H1 (cell line): ENCODE measurements at regions not wholly inside any gene's neighbourhood (a gene's known extent, or its start where the extent isn't known, plus 50 kb on each side); places are given as distances from the start of the nearest gene placed in this dataset.

ENCODE experiments used
- CTCF ChIA-PET: fragments of 300-600 bp; sonication (Branson Sonifier 250); formaldehyde crosslinking; loops from one replicate; lab custom pipeline; 2021; ENCODE audit not compliant: partially characterized antibody; lab: Charles Lee
- POLR2A ChIA-PET: fragments of 300-600 bp; sonication (Branson Sonifier 250); formaldehyde crosslinking; loops from one replicate; lab custom pipeline; 2021; ENCODE audit warnings: inconsistent platforms; ENCODE audit not compliant: partially characterized antibody; lab: Charles Lee
- DNase-seq, 2 experiments: peaks; one replicate each; pipeline versions ENCODE4 v3.0.0 to v3.0.0-alpha.2; 2010 to 2022; ENCODE audit warnings: low spot score in 2 of 2, low read depth in 1 of 2, mixed read lengths in 1 of 2
- FAIRE-seq: peaks from 2 replicates; lab custom pipeline; 2011; peaks lifted over from hg19 to GRCh38; lab: Jason Lieb, UNC
- H2AFZ ChIP-seq: 2 replicates; pipeline ENCODE4 v1.8.1; 2012; ENCODE audit warnings: low read length, inconsistent platforms
- H2AK5ac ChIP-seq: 2 replicates; pipeline ENCODE4 v1.6.1; 2013; ENCODE audit warnings: low read depth, low read length
- H2BK120ac ChIP-seq: replicated peaks from 2 replicates; pipeline ENCODE3; 2013; ENCODE audit warnings: low read depth, low read length, inconsistent platforms
- H2BK12ac ChIP-seq: 2 replicates; pipeline ENCODE4 v1.6.1; 2013; ENCODE audit warnings: low read depth, low read length
- H2BK15ac ChIP-seq: 2 replicates; pipeline ENCODE4 v1.6.1; 2013; ENCODE audit warnings: low read length
- H2BK20ac ChIP-seq: 2 replicates; pipeline ENCODE4 v1.6.1; 2013; ENCODE audit warnings: low read length
- H2BK5ac ChIP-seq: 2 replicates; pipeline ENCODE4 v1.6.1; 2013; ENCODE audit warnings: low read depth, low read length
- H3K14ac ChIP-seq: 2 replicates; pipeline ENCODE4 v1.6.1; 2013; ENCODE audit warnings: inconsistent platforms; ENCODE audit not compliant: insufficient read length
- H3K18ac ChIP-seq: 2 replicates; pipeline ENCODE4 v1.6.1; 2013; ENCODE audit warnings: low read length; ENCODE audit errors: extremely low read depth
- H3K23ac ChIP-seq: 2 replicates; pipeline ENCODE4 v1.6.1; 2013; ENCODE audit warnings: inconsistent platforms; ENCODE audit not compliant: insufficient read length
- H3K23me2 ChIP-seq: 2 replicates; pipeline ENCODE4 v1.6.1; 2013; ENCODE audit warnings: low read depth, low read length
- H3K27ac ChIP-seq: 2 replicates; pipeline ENCODE4 v1.6.1; 2011; ENCODE audit warnings: low read depth, low read length, inconsistent platforms
- H3K27me3 ChIP-seq, 4 experiments: replicated peaks in 1 of 4; 1 replicate in 1 of 4; 2 replicates in 3 of 4; pipeline versions ENCODE4 v1.6.1 to v1.8.1; 2011 to 2013; ENCODE audit warnings: low read length in 3 of 4, mild to moderate bottlenecking in 3 of 4, inconsistent platforms in 2 of 4, mixed read lengths in 2 of 4, moderate library complexity in 1 of 4; ENCODE audit not compliant: control insufficient read depth in 3 of 4, insufficient read depth in 3 of 4; ENCODE audit errors: extremely low read depth in 1 of 4
- H3K36me3 ChIP-seq, 4 experiments: 2 replicates each; pipeline versions ENCODE4 v1.6.1 to v1.8.1; 2011 to 2013; ENCODE audit warnings: mild to moderate bottlenecking in 4 of 4, low read length in 3 of 4, moderate library complexity in 2 of 4, control low read depth in 1 of 4, inconsistent platforms in 1 of 4; ENCODE audit not compliant: insufficient read depth in 4 of 4, control insufficient read depth in 2 of 4
- H3K4ac ChIP-seq: replicated peaks from 2 replicates; pipeline ENCODE3; 2013; ENCODE audit warnings: low read length, low read depth, mixed read lengths, inconsistent platforms; ENCODE audit not compliant: insufficient read length
- H3K4me1 ChIP-seq, 4 experiments: replicated peaks in 1 of 4; 1 replicate in 1 of 4; 2 replicates in 3 of 4; pipeline versions ENCODE4 v1.6.1 to v1.8.1; 2011 to 2013; ENCODE audit warnings: low read length in 3 of 4, inconsistent platforms in 2 of 4, mixed read lengths in 1 of 4; ENCODE audit not compliant: insufficient read depth in 4 of 4, control insufficient read depth in 3 of 4
- H3K4me2 ChIP-seq, 2 experiments: 2 replicates each; pipeline versions ENCODE4 v1.6.1 to v1.8.1; 2011 to 2013; ENCODE audit warnings: low read depth in 2 of 2, low read length in 2 of 2, control low read depth in 1 of 2, inconsistent platforms in 1 of 2, mild to moderate bottlenecking in 1 of 2; ENCODE audit not compliant: insufficient read depth in 1 of 2
- H3K4me3 ChIP-seq, 4 experiments: fragments of 200-600, 300-600 bp in 1 of 4; sonication (generic), shearing (Covaris generic), sonication (Bioruptor Twin) in 1 of 4; 2 replicates each; pipeline versions ENCODE4 v1.5.1 to v1.8.1; 2011 to 2016; ENCODE audit warnings: low read length in 4 of 4, low read depth in 3 of 4, control low read depth in 2 of 4, inconsistent platforms in 2 of 4, mild to moderate bottlenecking in 2 of 4, mixed read lengths in 1 of 4, moderate library complexity in 1 of 4; ENCODE audit not compliant: insufficient read depth in 2 of 4; ENCODE audit errors: extremely low read depth in 1 of 4
- H3K56ac ChIP-seq: replicated peaks from 2 replicates; pipeline ENCODE3; 2013; ENCODE audit warnings: low read depth, mild to moderate bottlenecking, mixed read lengths, low read length, inconsistent platforms; ENCODE audit not compliant: insufficient read length
- H3K79me1 ChIP-seq: 2 replicates; pipeline ENCODE4 v1.6.1; 2013; ENCODE audit warnings: low read depth, low read length, control low read depth
- H3K79me2 ChIP-seq, 2 experiments: 2 replicates each; pipeline versions ENCODE4 v1.6.1 to v1.8.1; 2012 to 2013; ENCODE audit warnings: low read length in 2 of 2, mild to moderate bottlenecking in 2 of 2, inconsistent platforms in 1 of 2; ENCODE audit not compliant: insufficient read depth in 2 of 2, control insufficient read depth in 1 of 2
- H3K9ac ChIP-seq, 4 experiments: replicated peaks in 1 of 4; 1 replicate in 1 of 4; 2 replicates in 3 of 4; pipeline versions ENCODE4 v1.6.1 to v1.8.1; 2011 to 2013; ENCODE audit warnings: low read depth in 3 of 4, low read length in 3 of 4, control low read depth in 2 of 4, mild to moderate bottlenecking in 2 of 4, moderate library complexity in 2 of 4, inconsistent platforms in 1 of 4; ENCODE audit errors: extremely low read depth in 1 of 4
- H3K9me3 ChIP-seq, 2 experiments: 2 replicates each; pipeline versions ENCODE4 v1.6.1 to v1.8.1; 2012 to 2013; ENCODE audit warnings: mild to moderate bottlenecking in 2 of 2, moderate library complexity in 2 of 2, control low read depth in 1 of 2, inconsistent platforms in 1 of 2, low read depth in 1 of 2, low read length in 1 of 2, mixed read lengths in 1 of 2; ENCODE audit not compliant: insufficient read depth in 2 of 2
- H4K20me1 ChIP-seq, 2 experiments: replicated peaks in 1 of 2; 2 replicates each; pipeline versions ENCODE3 to v1.8.1; 2011 to 2013; ENCODE audit warnings: inconsistent platforms in 2 of 2, low read length in 2 of 2, mild to moderate bottlenecking in 1 of 2; ENCODE audit not compliant: insufficient read depth in 2 of 2, control insufficient read depth in 1 of 2
- H4K5ac ChIP-seq: 2 replicates; pipeline ENCODE4 v1.6.1; 2013; ENCODE audit warnings: low read length, low read depth, mixed read lengths, inconsistent platforms; ENCODE audit not compliant: insufficient read length
- H4K8ac ChIP-seq: 2 replicates; pipeline ENCODE4 v1.8.0; 2013; ENCODE audit warnings: mild to moderate bottlenecking, moderate library complexity, low read length, inconsistent platforms; ENCODE audit not compliant: insufficient read depth; ENCODE audit errors: extremely low read depth
- H4K91ac ChIP-seq: replicated peaks from 2 replicates; pipeline ENCODE3; 2013; ENCODE audit warnings: low read length, mixed read lengths, inconsistent platforms; ENCODE audit not compliant: insufficient read length
- ASH2L ChIP-seq: fragments of 200-600, 300-600 bp; sonication (generic); IDR thresholded peaks from one replicate; pipeline ENCODE4 v1.7.1; 2017; ENCODE audit warnings: low read length
- ATF3 ChIP-seq: IDR thresholded peaks from 2 replicates; pipeline ENCODE4 v1.6.1; 2011; ENCODE audit warnings: low read depth, mild to moderate bottlenecking, low read length; ENCODE audit not compliant: insufficient read depth
- BRCA1 ChIP-seq: IDR thresholded peaks from 2 replicates; pipeline ENCODE4 v1.6.1; 2012; ENCODE audit warnings: low read depth, low read length, improper control_type of control experiment
- CHD2 ChIP-seq: IDR thresholded peaks from 2 replicates; pipeline ENCODE4 v1.6.1; 2012; ENCODE audit warnings: low read length, improper control_type of control experiment
- FOSL1 ChIP-seq: IDR thresholded peaks from 2 replicates; pipeline ENCODE4 v1.6.1; 2011; ENCODE audit warnings: mild to moderate bottlenecking, low read depth, low read length, moderate library complexity; ENCODE audit not compliant: insufficient read depth
- HDAC2 ChIP-seq, 2 experiments: fragments of 300-600 bp in 1 of 2; sonication (generic) in 1 of 2; IDR thresholded peaks; 2 replicates each; pipeline ENCODE4 v1.6.1; 2011 to 2012; ENCODE audit warnings: low read depth in 2 of 2, low read length in 2 of 2, mild to moderate bottlenecking in 2 of 2, moderate library complexity in 2 of 2, borderline replicate concordance in 1 of 2, inconsistent platforms in 1 of 2
- JUN ChIP-seq: IDR thresholded peaks from 2 replicates; pipeline ENCODE4 v1.6.1; 2011; ENCODE audit warnings: low read depth, mild to moderate bottlenecking, improper control_type of control experiment, low read length
- PHF8 ChIP-seq: fragments of 200-600 bp; sonication (generic); conservative IDR thresholded peaks from 2 replicates; pipeline ENCODE4 v1.7.1; 2012; ENCODE audit warnings: low read depth, mild to moderate bottlenecking, inconsistent platforms, low read length, moderate library complexity
- POLR2AphosphoS5 ChIP-seq: IDR thresholded peaks from 2 replicates; pipeline ENCODE4 v1.6.1; 2011; ENCODE audit warnings: low read depth, low read length
- SP2 ChIP-seq: IDR thresholded peaks from 2 replicates; pipeline ENCODE4 v1.6.1; 2012; ENCODE audit warnings: mild to moderate bottlenecking, low read length, inconsistent platforms
- SRF ChIP-seq: IDR thresholded peaks from 2 replicates; pipeline ENCODE4 v1.6.1; 2011; ENCODE audit warnings: mild to moderate bottlenecking, low read depth, low read length, moderate library complexity
- TBP ChIP-seq: IDR thresholded peaks from 2 replicates; pipeline ENCODE4 v1.6.1; 2011; ENCODE audit warnings: low read depth, low read length, improper control_type of control experiment
- ZNF274 ChIP-seq: IDR thresholded peaks from 2 replicates; pipeline ENCODE4 v1.7.0; 2012; ENCODE audit warnings: low read length, borderline replicate concordance; ENCODE audit errors: extremely low read depth
- WGBS, 2 experiments: shearing (Covaris generic) in 1 of 2; methylation state at CpG; one replicate each; pipeline versions ENCODE4 v1.1.6 to v1.1.7; 2013 to 2015; ENCODE audit warnings: low lambda C conversion rate in 2 of 2, mixed read lengths in 2 of 2, inconsistent platforms in 1 of 2, low coverage in 1 of 2, missing lambda C conversion rate in 1 of 2; ENCODE audit not compliant: insufficient replicate concordance in 2 of 2, insufficient coverage in 1 of 2, insufficient read length in 1 of 2; ENCODE audit errors: extremely low coverage in 1 of 2, missing lambda C conversion rate in 1 of 2; 5-methylcytosine and 5-hydroxymethylcytosine counted together

- no peak for TF ChIP-seq TBP
These were observed 59.7 kb upstream of the HABP2 start (continued) for GRCh38 chr10:113493195-113493594.

DNA sequence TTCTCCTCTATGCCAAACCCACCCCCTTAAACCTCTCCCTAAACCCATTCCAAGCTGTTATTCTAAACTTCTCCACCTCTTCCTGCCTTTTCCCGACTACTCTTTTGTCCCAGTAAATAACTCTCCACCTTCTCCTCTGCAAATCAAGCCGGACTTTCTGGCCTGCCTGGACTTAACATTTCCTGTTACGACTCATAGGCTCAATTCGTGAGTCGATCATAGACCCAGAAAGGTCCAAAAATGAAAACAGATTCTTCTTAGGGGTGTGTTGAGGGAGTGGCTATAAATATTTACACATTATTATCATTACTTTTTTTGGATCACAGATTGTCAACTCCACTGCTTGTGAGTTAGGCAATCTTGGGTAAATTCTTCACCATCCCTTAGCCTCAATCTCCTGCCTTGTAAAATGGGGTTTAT, 59.0 kb upstream of the HABP2 start:
- H4K20me1 ChIP-seq = no peaks in the 10 kb centered on the region
- H4K91ac ChIP-seq = no peak overlapping the region
- ChIA-PET POLR2A (no interaction called here), CTCF (interaction anchor here (1.5 kb wide), 1 partner anchor 128 kb away, joined by 3 read pairs; no protein-coding TSS in a partner anchor)
- H3K9ac ChIP-seq = no peak overlapping the region
- no peaks in the 10 kb centered on the region for H3K79me2 ChIP-seq
- H3K4me2 ChIP-seq = no peak overlapping the region
- no peak overlapping the region for H4K5ac ChIP-seq
- H3K4me1 ChIP-seq = peaks cover 0 to 3% (median 0%) of the 10 kb centered on the region in 4 experiments; a peak in 1 of 7 replicates
- H2BK15ac ChIP-seq = no peak overlapping the region
- no peak overlapping the region for H2AK5ac ChIP-seq
- H4K8ac ChIP-seq = no peak overlapping the region
- no peaks in the 10 kb centered on the region for H3K9me3 ChIP-seq
- H2BK120ac ChIP-seq = no peak overlapping the region
- no peak overlapping the region for H3K14ac ChIP-seq
- no peak overlapping the region for H2AFZ ChIP-seq
- H3K36me3 ChIP-seq = no peaks in the 10 kb centered on the region
- no peak overlapping the region for H2BK5ac ChIP-seq
- 88% methylated on average over 5 of the region's 5 CpGs; no CpG with 5 or more reads in 1 of the 2 experiments for WGBS, 2 experiments
- H3K79me1 ChIP-seq = no peaks in the 10 kb centered on the region
- no peak overlapping the region for H3K18ac ChIP-seq
- H3K4ac ChIP-seq = no peak overlapping the region
- H3K56ac ChIP-seq = no peak overlapping the region
- H2BK12ac ChIP-seq = no peak overlapping the region
- no peak for FAIRE-seq
- H3K23ac ChIP-seq = no peak overlapping the region
- no peak overlapping the region for H3K4me3 ChIP-seq
- H2BK20ac ChIP-seq = no peak overlapping the region
- H3K27me3 ChIP-seq = no peaks in the 10 kb centered on the region
- H3K27ac ChIP-seq = no peak overlapping the region
- H3K23me2 ChIP-seq = no peaks in the 10 kb centered on the region
- no peak for DNase-seq
- TF ChIP-seq SP2 = no peak
- no peak for TF ChIP-seq PHF8
- TF ChIP-seq HDAC2 (IDR thresholded peaks at IDR 0.05; ENCODE audit: borderline replicate concordance in 1 of 2, low read depth in 2 of 2, low read length in 2 of 2) = no peak
- TF ChIP-seq POLR2AphosphoS5 = no peak
- TF ChIP-seq ZNF274 = no peak
- TF ChIP-seq SRF = no peak
- TF ChIP-seq BRCA1 = no peak
- no peak for TF ChIP-seq CHD2
- TF ChIP-seq FOSL1 = no peak
- TF ChIP-seq ATF3 = no peak
- TF ChIP-seq JUN = no peak
- no peak for TF ChIP-seq ASH2L
